GM12891 (cell line): ENCODE measurements at regions not wholly inside any gene's neighbourhood (a gene's known extent, or its start where the extent isn't known, plus 50 kb on each side); places are given as distances from the start of the nearest gene placed in this dataset.
"Not testable (repeated sequence)": the region's sequence is repeated elsewhere in the genome, so short reads cannot be mapped to it uniquely, and the experiment has no call there.

Source experiments
- DNase-seq: peaks from one replicate; pipeline ENCODE4 v3.0.0; 2011; ENCODE audit warnings: low spot score; ENCODE audit not compliant: insufficient read length
- FAIRE-seq: peaks from 2 replicates; lab custom pipeline; 2011; peaks lifted over from hg19 to GRCh38; lab: Jason Lieb, UNC
- PAX5 ChIP-seq: IDR thresholded peaks from 2 replicates; pipeline ENCODE4 v1.6.1; 2011; ENCODE audit warnings: low read length, moderate library complexity, mild to moderate bottlenecking; ENCODE audit not compliant: insufficient read depth, severe bottlenecking
- POLR2A ChIP-seq: IDR thresholded peaks from 2 replicates; pipeline ENCODE4 v1.6.1; 2011; ENCODE audit warnings: low read depth, low read length, control low read depth
- POLR2AphosphoS5 ChIP-seq: IDR thresholded peaks from 2 replicates; pipeline ENCODE4 v1.6.1; 2011; ENCODE audit warnings: low read depth, low read length, control low read depth
- POU2F2 ChIP-seq: IDR thresholded peaks from 2 replicates; pipeline ENCODE4 v1.6.1; 2011; ENCODE audit warnings: low read depth, mild to moderate bottlenecking, control low read depth, low read length, moderate library complexity
- SPI1 ChIP-seq: IDR thresholded peaks from 2 replicates; pipeline ENCODE4 v1.6.1; 2011; ENCODE audit warnings: low read depth, low read length, control low read depth
- TAF1 ChIP-seq: IDR thresholded peaks from 2 replicates; pipeline ENCODE4 v1.6.1; 2011; ENCODE audit warnings: low read depth, low read length, control low read depth

GRCh38 chr1:68717330-68717729, 220.4 kb upstream of the DEPDC1 start:
- FAIRE-seq (no peak), DNase-seq (no peak)
- TF ChIP-seq SPI1: no peak
- TF ChIP-seq PAX5: no peak
- no peak for TF ChIP-seq POLR2A
- no peak for TF ChIP-seq POLR2AphosphoS5
- TF ChIP-seq POU2F2: no peak
- no peak for TF ChIP-seq TAF1

- FAIRE-seq: no peak
- no peak for TF ChIP-seq TAF1
- TF ChIP-seq SPI1: no peak
- no peak for TF ChIP-seq PAX5
- no peak for TF ChIP-seq POLR2A
- TF ChIP-seq POLR2AphosphoS5: no peak
- TF ChIP-seq POU2F2: no peak
- no peak for DNase-seq
Measured at GRCh38 chr1:68720476-68720875, 223.6 kb upstream of the DEPDC1 start.

- no peak for DNase-seq
- no peak for FAIRE-seq
- TF ChIP-seq POU2F2: no peak
- no peak for TF ChIP-seq SPI1
- TF ChIP-seq POLR2A: no peak
Measured at GRCh38 chr1:68723791-68724190, 226.9 kb upstream of the DEPDC1 start.

- DNase-seq (no peak), FAIRE-seq (no peak)
- TF ChIP-seq POU2F2 (no peak), SPI1 (no peak), PAX5 (no peak), POLR2AphosphoS5 (no peak)
Measured at GRCh38 chr1:68725001-68725752, 228.3 kb upstream of the DEPDC1 start.

GRCh38 chr1:68739486-68739885, 242.6 kb upstream of the DEPDC1 start:
- not testable (repeated sequence) for FAIRE-seq, DNase-seq

GRCh38 chr1:68745011-68745410, 248.1 kb upstream of the DEPDC1 start:
- DNase-seq: no peak
- TF ChIP-seq PAX5 (no peak), POU2F2 (no peak), TAF1 (no peak), POLR2A (no peak), SPI1 (no peak), POLR2AphosphoS5 (no peak)

GRCh38 chr1:68745451-68745850, 248.6 kb upstream of the DEPDC1 start:
- TF ChIP-seq PAX5 (no peak), POLR2AphosphoS5 (no peak), POU2F2 (no peak), SPI1 (no peak), TAF1 (no peak), POLR2A (no peak)
- no peak for DNase-seq
- no peak for FAIRE-seq

More at GRCh38 chr1:68745011-68745410, 248.1 kb upstream of the DEPDC1 start:
- no peak for FAIRE-seq

GRCh38 chr1:68746378-68746777, 249.5 kb upstream of the DEPDC1 start:
- TF ChIP-seq TAF1 (no peak), SPI1 (no peak), POLR2AphosphoS5 (no peak), POU2F2 (no peak), POLR2A (no peak), PAX5 (no peak)
- DNase-seq (no peak), FAIRE-seq (no peak)

- TF ChIP-seq PAX5: no peak
- TF ChIP-seq POLR2A: no peak
- TF ChIP-seq POLR2AphosphoS5: no peak
- no peak for TF ChIP-seq TAF1
- TF ChIP-seq POU2F2: no peak
- TF ChIP-seq SPI1: no peak
- no peak for DNase-seq
- FAIRE-seq: no peak
Measured at GRCh38 chr1:68751723-68752122, 254.8 kb upstream of the DEPDC1 start.

GRCh38 chr1:68758666-68759209, 261.9 kb upstream of the DEPDC1 start:
- TF ChIP-seq TAF1 (no peak), PAX5 (no peak), POLR2A (no peak)
- no peak for FAIRE-seq
- no peak for DNase-seq
